Stomach (tissue), 8 donors: ENCODE measurements at regions not wholly inside any gene's neighbourhood (a gene's known extent, or its start where the extent isn't known, plus 50 kb on each side); places are given as distances from the start of the nearest gene placed in this dataset.

Experiments used
- DNase-seq, 2 donors: peaks; one replicate each; pipeline versions ENCODE4 v3.0.0 to v3.0.0-alpha.2; 2013 to 2019
- H3K27ac ChIP-seq, 5 donors: fragments of 200-600 bp in 4 of 5; sonication (generic) in 4 of 5; one replicate each; pipeline ENCODE4 v1.5.1; 2013 to 2019; ENCODE audit warnings: mild to moderate bottlenecking in 1 of 5, moderate library complexity in 1 of 5
- H3K27me3 ChIP-seq, 3 donors: fragments of 200-600 bp; sonication (generic); one replicate each; pipeline ENCODE4 v1.5.1; 2017 to 2019; ENCODE audit warnings: mixed run types in 1 of 3
- H3K36me3 ChIP-seq, 4 donors: fragments of 200-600 bp; sonication (generic); 1 replicate in 3 of 4; 2 replicates in 1 of 4; pipeline ENCODE4 v1.5.1; 2016 to 2019
- H3K4me1 ChIP-seq, 4 donors: fragments of 200-600 bp; sonication (generic); one replicate each; pipeline ENCODE4 v1.5.1; 2016 to 2019
- H3K4me3 ChIP-seq, 4 donors: fragments of 200-600 bp; sonication (generic) in 3 of 4; one replicate each; pipeline ENCODE4 v1.5.1; 2016 to 2019; ENCODE audit warnings: mild to moderate bottlenecking in 1 of 4
- H3K9me3 ChIP-seq, 4 donors: fragments of 200-600 bp; sonication (generic); one replicate each; pipeline ENCODE4 v1.5.1; 2016 to 2019
- EP300 ChIP-seq: sonication (generic); formaldehyde crosslinking; IDR thresholded peaks from one replicate; pipeline ENCODE4 v1.6.1; 2017; ENCODE audit warnings: antibody characterized with exemption
- POLR2A ChIP-seq, 4 donors: fragments of 450-650 bp; IDR thresholded peaks; one replicate each; pipeline ENCODE4 v1.6.1; 2016; ENCODE audit warnings: antibody characterized with exemption in 4 of 4, control low read depth in 2 of 4, mild to moderate bottlenecking in 1 of 4, moderate library complexity in 1 of 4
- POLR2AphosphoS5 ChIP-seq, 3 donors: sonication (generic); formaldehyde crosslinking; IDR thresholded peaks; one replicate each; pipeline ENCODE4 v1.6.1; 2016; ENCODE audit warnings: antibody characterized with exemption in 3 of 3
- WGBS, 5 donors: extraction: QIAGEN DNeasy Blood & Tissue Kit in 3 of 5; methylation state at CpG; one replicate each; pipeline versions ENCODE4 v1.1.5 to v1.1.7; 2013 to 2018; 5-methylcytosine and 5-hydroxymethylcytosine counted together
- intact Hi-C: fragments of 100-400 bp; cut with DNase I; formaldehyde crosslinking; loops from one replicate; pipeline ENCODE4 v1.15.1; 2023; ENCODE audit warnings: low total_unique reads
- TF ChIP-seq, protein P1 (sequence below), 7 experiments: fragments of 450-650 bp in 4 of 7; fragments of 200-600 bp in 3 of 7; sonication (generic) in 3 of 7; IDR thresholded peaks; one replicate each; pipeline ENCODE4 v1.5.1; 2016 to 2019; ENCODE audit warnings: antibody characterized with exemption in 7 of 7, control low read depth in 2 of 7, mild to moderate bottlenecking in 1 of 7
- donor health status: healthy with polysubstance abuse.
- donor health status: Bipolar disorder and iron deficiency.
- donor health status: healthy.

DNA sequence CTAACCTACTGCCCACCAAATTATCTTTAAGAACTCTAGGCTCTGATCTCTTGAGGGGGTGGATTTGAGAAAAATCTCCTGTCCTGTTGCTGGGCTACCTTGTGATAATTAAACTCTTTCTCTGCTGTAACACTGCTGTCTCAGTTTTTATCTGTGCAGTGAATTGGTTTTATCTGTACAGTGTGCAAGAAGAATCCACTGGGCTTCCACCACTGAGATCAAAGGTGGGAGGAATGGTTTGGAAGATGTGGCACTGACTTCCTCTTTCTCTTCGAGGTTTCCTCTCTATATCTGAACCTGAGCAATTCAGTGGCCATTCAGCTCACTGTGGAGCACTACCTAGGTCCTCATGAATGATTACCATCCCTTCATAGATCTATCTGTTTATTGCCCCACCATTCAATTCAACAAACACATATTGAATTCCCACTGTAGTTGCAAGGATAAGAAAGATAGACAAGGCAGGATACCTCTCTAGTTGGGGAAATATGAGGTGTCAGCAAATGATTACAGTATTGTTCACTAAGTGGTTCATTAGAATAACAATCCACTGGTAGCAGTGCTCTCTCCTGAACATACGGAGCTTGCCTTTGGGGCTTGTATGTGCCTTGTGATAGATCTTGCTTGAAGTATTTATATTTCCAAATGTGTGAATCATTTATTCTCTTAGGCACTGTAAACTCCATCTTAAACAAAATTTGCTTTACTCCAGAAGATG lies 172.1 kb upstream of the ARG1 start:
- H3K9me3 ChIP-seq, result peaks cover 0 to 11% (median 9%) of the 10 kb centered on the region in 4 donors
- no peak overlapping the region for H3K4me3 ChIP-seq
- no peak for TF ChIP-seq POLR2AphosphoS5 (IDR thresholded peaks at IDR 0.05)
- TF ChIP-seq, protein P1, sequence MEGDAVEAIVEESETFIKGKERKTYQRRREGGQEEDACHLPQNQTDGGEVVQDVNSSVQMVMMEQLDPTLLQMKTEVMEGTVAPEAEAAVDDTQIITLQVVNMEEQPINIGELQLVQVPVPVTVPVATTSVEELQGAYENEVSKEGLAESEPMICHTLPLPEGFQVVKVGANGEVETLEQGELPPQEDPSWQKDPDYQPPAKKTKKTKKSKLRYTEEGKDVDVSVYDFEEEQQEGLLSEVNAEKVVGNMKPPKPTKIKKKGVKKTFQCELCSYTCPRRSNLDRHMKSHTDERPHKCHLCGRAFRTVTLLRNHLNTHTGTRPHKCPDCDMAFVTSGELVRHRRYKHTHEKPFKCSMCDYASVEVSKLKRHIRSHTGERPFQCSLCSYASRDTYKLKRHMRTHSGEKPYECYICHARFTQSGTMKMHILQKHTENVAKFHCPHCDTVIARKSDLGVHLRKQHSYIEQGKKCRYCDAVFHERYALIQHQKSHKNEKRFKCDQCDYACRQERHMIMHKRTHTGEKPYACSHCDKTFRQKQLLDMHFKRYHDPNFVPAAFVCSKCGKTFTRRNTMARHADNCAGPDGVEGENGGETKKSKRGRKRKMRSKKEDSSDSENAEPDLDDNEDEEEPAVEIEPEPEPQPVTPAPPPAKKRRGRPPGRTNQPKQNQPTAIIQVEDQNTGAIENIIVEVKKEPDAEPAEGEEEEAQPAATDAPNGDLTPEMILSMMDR (IDR thresholded peaks at IDR 0.05), result no peak
- TF ChIP-seq EP300, result no peak
- no peak for TF ChIP-seq POLR2A (IDR thresholded peaks at IDR 0.05)
- H3K27ac ChIP-seq, result no peak overlapping the region
- no peaks in the 10 kb centered on the region for H3K4me1 ChIP-seq
- H3K27me3 ChIP-seq, result no peaks in the 10 kb centered on the region
- DNase-seq, result no peak
- no peaks in the 10 kb centered on the region for H3K36me3 ChIP-seq
- intact Hi-C loops, result no loop called here
- WGBS, 5 donors, result 68 to 92% (median 89%) methylated on average over 2 of the region's 2 CpGs

DNA sequence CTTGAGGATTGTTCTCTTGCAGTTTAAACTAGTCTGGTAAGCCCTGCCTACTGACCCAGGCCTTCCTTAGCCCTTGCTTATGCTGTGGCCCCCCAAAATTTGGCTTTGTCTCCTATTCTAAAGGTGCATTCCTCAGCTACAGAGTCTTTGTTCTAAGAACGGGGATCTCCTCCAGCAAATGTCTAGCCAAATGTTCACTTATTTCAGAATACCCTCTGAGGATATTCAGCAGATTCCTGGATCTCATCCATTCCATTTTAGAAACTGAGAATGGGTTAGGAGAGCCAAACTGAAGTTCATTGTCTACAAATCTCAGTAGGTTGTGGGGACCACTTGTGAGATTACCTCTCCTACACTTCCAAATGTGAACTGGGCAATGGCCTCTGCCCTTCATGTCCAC lies 164.2 kb upstream of the ARG1 start:
- H3K9me3 ChIP-seq, result no peaks in the 10 kb centered on the region

DNA sequence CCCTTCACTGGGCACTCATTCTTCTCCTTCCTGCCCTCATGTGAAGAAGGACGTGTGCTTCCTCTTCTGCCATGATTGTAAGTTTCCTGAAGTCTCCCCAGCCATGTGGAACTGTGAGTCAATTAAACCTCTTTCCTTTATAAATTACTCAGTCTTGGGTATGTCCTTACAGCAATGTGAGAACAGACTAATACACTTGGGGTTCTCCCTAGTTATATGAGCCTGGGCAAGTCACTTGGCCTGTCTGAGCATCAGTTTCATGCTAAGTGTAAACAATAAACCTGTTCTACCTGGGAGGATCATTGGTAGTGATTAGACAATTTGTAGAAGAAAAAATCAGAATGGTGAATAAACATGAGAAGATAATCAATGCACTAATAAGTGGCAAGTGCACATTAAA lies 162.2 kb upstream of the ARG1 start:
- intact Hi-C loops, result no loop called here

More for the DNA sequence above, 164.2 kb upstream of the ARG1 start:
- TF ChIP-seq, protein P1 (IDR thresholded peaks at IDR 0.05), result no peak
- TF ChIP-seq POLR2A (IDR thresholded peaks at IDR 0.05), result no peak
- no peak for TF ChIP-seq POLR2AphosphoS5 (IDR thresholded peaks at IDR 0.05)
- TF ChIP-seq EP300, result no peak
- WGBS, 5 donors, result 78 to 91% (median 86%) methylated on average over 1 of the region's 1 CpG
- intact Hi-C loops, result no loop called here
- Histone ChIP-seq H3K4me3 (no peak overlapping the region), H3K36me3 (no peaks in the 10 kb centered on the region), H3K27ac (no peak overlapping the region), H3K27me3 (no peaks in the 10 kb centered on the region), H3K4me1 (no peaks in the 10 kb centered on the region)
- no peak for DNase-seq

DNA sequence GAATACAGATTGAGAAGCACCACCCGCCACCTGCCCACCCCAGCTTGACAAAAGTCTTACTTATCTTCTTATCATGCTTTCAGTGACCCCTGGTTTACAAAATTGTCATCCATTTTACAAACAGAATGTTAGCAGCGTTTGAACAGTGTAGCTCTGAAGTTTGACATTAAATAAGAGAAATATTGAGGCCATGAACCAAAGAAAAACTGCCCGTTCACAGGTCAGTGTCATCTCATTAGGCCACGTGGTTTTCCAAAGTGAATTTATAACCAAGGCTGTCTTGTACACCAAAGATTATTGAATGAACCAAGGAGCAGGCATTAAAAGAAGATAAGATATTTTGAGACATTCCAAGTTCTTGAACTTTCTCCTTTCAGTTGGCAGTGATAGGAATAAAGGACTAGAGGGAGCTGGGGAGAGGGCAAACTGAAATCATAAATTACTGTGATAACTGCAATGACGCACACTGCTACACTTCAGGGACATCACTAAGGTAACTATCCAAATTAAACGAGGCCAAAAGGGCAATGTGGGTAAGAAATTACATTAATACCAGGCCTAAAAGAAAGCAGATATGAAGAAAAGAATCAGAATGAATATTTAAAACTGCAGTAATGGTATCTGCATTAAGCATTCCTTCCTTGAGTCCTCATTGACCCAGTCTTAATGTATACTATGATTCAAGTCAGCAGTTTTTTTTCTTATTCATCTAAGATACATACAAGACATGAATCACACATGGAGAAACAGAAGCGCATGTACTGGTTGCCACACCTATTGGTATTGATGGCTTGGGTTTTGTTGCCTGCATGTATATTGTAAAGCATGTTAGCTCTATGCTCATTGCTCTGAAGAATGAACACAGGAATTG lies 159.8 kb upstream of the ARG1 start:
- TF ChIP-seq EP300 (no peak), POLR2A (IDR thresholded peaks at IDR 0.05) (no peak), POLR2AphosphoS5 (IDR thresholded peaks at IDR 0.05) (no peak)
- TF ChIP-seq, protein P1 (IDR thresholded peaks at IDR 0.05), result no peak
- Histone ChIP-seq H3K36me3 (no peaks in the 10 kb centered on the region), H3K4me3 (no peak overlapping the region), H3K9me3 (no peaks in the 10 kb centered on the region), H3K4me1 (no peaks in the 10 kb centered on the region), H3K27ac (no peak overlapping the region), H3K27me3 (no peaks in the 10 kb centered on the region)
- intact Hi-C loops, result no loop called here
- DNase-seq, result no peak
- WGBS, 5 donors, result 57 to 66% (median 62%) methylated on average over 7 of the region's 7 CpGs

More for the DNA sequence above, 162.2 kb upstream of the ARG1 start:
- no peak for TF ChIP-seq POLR2A (IDR thresholded peaks at IDR 0.05)
- TF ChIP-seq POLR2AphosphoS5 (IDR thresholded peaks at IDR 0.05), result no peak
- TF ChIP-seq, protein P1 (IDR thresholded peaks at IDR 0.05), result no peak
- TF ChIP-seq EP300, result no peak
- DNase-seq, result no peak
- Histone ChIP-seq H3K4me1 (no peaks in the 10 kb centered on the region), H3K27me3 (no peaks in the 10 kb centered on the region), H3K27ac (no peak overlapping the region), H3K4me3 (no peak overlapping the region), H3K36me3 (no peaks in the 10 kb centered on the region), H3K9me3 (no peaks in the 10 kb centered on the region)
- WGBS, 5 donors, result 54 to 81% (median 75%) methylated on average over 1 of the region's 1 CpG
